ENCODE measurements at regions not wholly inside any gene's neighbourhood (a gene's known extent, or its start where the extent isn't known, plus 50 kb on each side); places are given as distances from the start of the nearest gene placed in this dataset.

DNA sequence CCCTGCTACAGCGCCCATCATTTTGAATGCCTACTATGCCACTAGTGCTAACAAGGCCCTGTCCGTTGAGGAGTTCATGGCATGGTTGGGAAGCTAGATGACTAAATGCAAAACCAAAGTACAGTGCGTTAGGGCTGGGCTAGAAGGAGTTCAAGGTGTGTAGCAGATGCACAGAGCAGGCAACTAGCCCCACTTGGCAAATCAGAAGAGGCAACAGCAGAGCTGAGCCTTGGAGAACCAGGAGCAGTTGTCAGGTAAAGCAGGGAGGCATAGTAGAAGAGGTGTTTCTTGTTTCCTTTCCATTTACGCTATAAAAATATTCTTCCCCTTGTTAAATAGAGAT is 146.6 kb upstream of the CPEB2 start:
- TF ChIP-seq, protein P1, sequence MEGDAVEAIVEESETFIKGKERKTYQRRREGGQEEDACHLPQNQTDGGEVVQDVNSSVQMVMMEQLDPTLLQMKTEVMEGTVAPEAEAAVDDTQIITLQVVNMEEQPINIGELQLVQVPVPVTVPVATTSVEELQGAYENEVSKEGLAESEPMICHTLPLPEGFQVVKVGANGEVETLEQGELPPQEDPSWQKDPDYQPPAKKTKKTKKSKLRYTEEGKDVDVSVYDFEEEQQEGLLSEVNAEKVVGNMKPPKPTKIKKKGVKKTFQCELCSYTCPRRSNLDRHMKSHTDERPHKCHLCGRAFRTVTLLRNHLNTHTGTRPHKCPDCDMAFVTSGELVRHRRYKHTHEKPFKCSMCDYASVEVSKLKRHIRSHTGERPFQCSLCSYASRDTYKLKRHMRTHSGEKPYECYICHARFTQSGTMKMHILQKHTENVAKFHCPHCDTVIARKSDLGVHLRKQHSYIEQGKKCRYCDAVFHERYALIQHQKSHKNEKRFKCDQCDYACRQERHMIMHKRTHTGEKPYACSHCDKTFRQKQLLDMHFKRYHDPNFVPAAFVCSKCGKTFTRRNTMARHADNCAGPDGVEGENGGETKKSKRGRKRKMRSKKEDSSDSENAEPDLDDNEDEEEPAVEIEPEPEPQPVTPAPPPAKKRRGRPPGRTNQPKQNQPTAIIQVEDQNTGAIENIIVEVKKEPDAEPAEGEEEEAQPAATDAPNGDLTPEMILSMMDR (IDR thresholded peaks at IDR 0.05), result no peak
- no peak for ATAC-seq (ENCODE audit: low FRiP score)
- no peak for DNase-seq (ENCODE audit: low spot score)

DNA sequence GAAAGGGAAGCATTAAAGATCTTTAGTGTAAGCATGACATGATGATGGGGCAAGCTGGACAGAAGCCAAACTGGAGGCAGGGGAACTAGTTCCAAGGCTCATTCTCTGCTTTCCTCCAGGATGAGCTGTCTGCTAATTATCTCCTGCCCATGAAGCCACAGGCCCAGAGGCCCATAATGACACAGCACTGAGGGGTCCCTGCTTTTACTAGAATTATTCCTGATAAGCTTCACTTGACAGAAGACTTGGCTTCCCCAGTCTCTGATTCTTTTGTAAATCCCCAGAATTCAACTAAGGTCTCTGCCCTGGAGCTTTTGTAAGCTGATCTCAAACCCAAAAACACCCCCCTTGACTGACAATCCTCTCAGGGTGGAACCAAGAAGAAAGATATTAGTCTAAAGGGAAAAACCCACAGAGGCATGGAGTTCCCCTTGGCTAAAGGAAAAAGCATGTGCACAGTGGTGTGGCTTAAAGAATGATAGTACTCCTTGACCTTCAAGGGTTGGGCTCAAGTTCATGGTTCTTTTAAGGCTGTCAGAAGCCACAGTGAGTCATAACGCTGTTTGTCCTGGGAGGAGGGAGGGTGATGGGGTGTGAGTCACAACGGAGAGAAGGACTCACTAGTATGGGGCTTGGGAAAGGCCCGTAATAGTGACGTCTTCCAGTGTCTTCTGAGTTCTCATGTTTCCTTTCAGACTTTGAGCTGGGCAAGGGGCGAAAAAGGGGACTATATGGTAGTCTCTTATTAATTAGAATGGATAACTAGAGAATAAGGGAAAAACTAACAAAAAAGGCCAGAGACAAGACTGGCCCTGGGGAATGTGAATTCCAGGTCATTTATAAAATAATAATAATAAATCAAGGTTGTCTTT is 146.0 kb upstream of the CPEB2 start:
- DNase-seq (ENCODE audit: low spot score) (no peak), ATAC-seq (ENCODE audit: low FRiP score) (peak; percentile 74)
- TF ChIP-seq, protein P1 (IDR thresholded peaks at IDR 0.05), result no peak

DNA sequence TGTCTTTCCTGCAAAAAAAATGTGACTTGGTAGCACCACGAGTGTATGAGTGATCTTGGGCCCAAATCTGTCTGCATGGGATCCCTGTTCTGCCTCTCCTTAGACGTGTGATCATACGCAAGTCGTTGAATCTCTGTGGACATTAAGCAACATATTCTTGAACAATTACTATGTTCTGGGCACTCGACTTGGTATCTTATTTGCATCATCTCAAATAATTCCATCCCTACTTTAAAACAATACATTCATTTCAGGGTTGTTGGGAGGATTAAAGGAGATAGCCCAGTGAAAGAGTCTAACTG is 145.4 kb upstream of the CPEB2 start:
- no peak for DNase-seq (ENCODE audit: low spot score)
- TF ChIP-seq, protein P1 (IDR thresholded peaks at IDR 0.05), result no peak
- no peak for ATAC-seq (ENCODE audit: low FRiP score)

DNA sequence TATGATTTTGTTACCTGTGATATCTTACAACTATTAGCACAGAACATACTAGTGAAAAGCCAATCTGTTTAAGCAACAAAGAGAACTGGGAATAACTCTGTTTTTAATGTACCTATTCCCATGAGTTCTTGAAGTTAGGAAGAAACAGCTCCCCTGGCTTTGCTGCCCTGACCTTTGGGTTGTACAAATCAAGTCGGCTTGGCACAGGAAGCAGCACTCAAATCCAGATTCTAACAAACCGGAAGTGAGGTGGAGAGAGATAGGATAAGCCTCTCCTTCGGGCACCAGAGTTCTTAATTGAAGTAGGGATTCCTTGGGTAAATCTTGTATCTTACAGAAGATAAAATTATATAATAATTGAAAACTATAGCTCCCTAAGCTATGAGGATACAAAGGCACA is 144.8 kb upstream of the CPEB2 start:
- DNase-seq (ENCODE audit: low spot score), result no peak
- TF ChIP-seq, protein P1 (IDR thresholded peaks at IDR 0.05), result no peak
- ATAC-seq (ENCODE audit: low FRiP score), result no peak

DNA sequence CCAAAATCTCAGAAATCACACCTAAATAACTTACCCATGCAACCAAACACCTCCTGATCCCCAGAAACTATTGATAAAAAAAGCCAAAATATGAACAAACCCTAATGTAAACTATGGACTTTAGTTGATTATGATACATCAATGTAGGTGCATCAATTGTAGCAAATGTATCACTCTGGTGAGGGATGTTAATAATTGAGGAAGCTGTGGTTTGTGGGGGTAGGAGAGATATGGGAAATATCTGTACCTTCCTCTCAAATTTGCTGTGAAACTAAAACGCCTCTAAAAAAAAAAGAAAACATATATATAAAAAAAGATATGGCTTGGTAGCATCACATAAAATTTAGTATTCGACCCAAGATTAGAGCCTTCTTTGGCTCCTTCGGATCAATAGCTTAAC is 144.3 kb upstream of the CPEB2 start:
- DNase-seq (ENCODE audit: low spot score), result no peak
- ATAC-seq (ENCODE audit: low FRiP score), result no peak
- TF ChIP-seq, protein P1 (IDR thresholded peaks at IDR 0.05), result no peak

DNA sequence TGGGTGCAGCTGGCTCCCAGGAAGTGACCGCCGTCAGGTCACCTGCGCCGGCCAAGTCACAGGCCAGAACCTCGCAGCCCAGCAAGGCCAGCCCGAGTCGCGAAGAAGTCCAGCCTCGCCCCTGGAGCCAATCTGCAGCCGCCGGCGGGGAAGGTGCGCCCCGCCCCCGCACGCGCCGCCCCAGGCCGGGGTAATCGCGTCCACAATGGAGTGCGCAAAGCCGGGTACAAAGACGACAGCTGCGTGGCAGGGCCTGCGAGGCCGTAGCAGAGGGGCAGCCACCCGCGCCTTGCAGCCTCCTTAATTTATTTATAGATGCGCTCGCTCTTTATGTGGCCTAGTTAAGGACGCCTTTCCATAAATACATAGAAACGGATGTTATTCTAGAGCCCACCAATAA is 139.4 kb upstream of the CPEB2 start:
- TF ChIP-seq, protein P1 (IDR thresholded peaks at IDR 0.05), result no peak
- ATAC-seq (ENCODE audit: low FRiP score), result no peak
- DNase-seq (ENCODE audit: low spot score), result no peak
